ENCODE measurements at regions not wholly inside any gene's neighbourhood (a gene's known extent, or its start where the extent isn't known, plus 50 kb on each side); places are given as distances from the start of the nearest gene placed in this dataset.
A peak's percentile ranks its signal among the peaks of the same experiment; 100 is the strongest.

GRCh38 chr15:37165395-37165794 is 65.0 kb upstream of the MEIS2 start:
- no peak for DNase-seq (ENCODE audit: low spot score)

GRCh38 chr15:37166402-37166801 is 66.1 kb upstream of the MEIS2 start:
- DNase-seq (ENCODE audit: low spot score) = no peak

DNA sequence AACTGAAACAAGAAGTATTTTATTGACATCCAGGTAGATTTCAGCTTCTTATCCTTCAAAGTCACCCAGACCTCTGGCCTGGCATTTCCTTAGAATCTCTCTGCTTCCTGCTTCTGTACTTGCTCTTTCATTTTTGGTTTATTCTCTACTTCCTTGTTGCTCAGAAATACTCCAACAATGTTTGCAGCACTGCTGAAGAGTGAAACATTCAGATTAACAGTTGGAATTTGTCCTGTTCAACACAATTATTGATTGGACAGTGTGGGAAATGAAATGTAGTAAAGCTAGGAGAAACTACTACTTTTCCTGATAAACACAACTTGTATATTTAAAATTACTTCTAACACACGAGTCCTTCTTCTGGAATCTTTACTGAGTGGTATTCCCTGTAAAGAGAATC is 81.0 kb upstream of the MEIS2 start:
- DNase-seq (ENCODE audit: low spot score) = no peak

DNA sequence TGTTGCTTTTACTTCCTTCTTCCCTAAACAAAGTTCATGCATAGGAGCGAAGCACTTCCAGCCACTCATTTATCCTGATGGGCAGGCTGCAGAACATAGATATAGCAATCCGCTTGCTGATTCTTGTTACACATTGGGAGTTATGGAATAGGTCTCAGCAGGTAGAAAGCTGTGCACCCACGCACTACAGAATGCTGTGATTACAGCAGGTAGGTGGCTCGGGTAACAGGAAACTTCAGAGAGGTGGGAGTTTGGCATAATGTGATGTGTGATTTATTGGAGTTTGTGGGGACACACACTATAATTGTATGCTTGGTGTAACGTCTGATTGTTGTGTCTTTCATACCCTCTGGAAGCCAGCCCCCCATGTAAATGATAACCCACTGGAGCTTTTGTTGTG is 99.2 kb upstream of the MEIS2 start:
- DNase-seq (ENCODE audit: low spot score) = no peak

GRCh38 chr15:37203050-37203449 is 102.7 kb upstream of the MEIS2 start:
- DNase-seq (ENCODE audit: low spot score) = no peak

DNA sequence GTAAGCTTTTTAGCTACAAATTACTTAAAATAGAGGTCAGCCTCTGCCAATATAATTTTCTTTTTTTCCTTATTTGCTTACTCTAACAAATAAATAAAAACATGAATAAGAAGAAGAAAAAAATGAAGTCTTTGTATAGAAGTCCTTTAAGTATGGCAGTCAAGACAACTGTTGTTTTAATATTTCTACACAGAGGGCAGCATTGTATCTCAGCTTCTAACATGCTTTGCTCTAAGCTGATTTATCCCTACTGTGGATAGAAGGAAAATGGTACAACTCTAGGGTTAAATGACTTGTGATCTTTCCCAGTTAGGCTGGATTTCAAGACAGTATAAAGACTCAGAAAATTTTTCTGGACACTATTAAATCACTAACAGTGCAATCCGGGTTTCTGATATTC is 104.3 kb upstream of the MEIS2 start:
- DNase-seq (ENCODE audit: low spot score) = peak; percentile 5

DNA sequence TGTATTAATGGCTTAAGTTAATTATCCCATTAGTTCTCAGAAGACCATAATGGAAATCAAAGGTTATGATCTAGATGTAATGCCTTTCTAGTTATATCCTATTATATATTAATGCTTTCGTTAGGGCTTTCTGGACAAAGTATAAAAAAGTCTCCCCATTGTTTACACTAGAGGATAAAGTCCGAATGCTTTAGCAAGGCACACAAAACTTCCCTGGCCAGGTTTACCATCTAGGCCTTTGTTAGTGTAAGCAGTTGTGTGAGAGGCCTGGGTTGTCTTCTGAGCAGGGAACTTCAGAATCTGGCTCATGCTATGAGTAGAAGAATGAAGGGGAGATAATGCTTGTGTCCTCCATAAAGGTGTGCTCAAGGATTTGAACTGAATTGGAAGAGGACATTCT is 106.3 kb upstream of the MEIS2 start:
- no peak for DNase-seq (ENCODE audit: low spot score)

GRCh38 chr15:37208146-37209040 is 108.0 kb upstream of the MEIS2 start:
- DNase-seq (ENCODE audit: low spot score) = no peak

DNA sequence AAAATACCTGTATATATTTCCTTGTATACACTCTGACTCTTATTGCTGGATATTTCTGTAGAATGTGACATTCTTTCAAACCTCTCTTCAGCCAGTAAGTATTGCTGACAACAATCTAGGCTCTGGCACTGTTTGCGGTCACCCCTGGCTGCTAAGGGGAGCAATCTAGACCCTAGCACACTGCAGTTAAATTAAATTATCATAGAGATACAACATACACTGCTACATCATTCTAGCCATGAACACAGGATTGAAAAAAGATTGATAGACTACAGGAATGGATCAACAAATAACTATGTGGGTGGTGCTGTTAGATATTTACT is 108.7 kb upstream of the MEIS2 start:
- DNase-seq (ENCODE audit: low spot score) = no peak

GRCh38 chr15:37217567-37217966 is 117.2 kb upstream of the MEIS2 start:
- DNase-seq (ENCODE audit: low spot score) = no peak

- DNase-seq (ENCODE audit: low spot score) = no peak
Measured at GRCh38 chr15:37218351-37218916, 118.1 kb upstream of the MEIS2 start.

DNA sequence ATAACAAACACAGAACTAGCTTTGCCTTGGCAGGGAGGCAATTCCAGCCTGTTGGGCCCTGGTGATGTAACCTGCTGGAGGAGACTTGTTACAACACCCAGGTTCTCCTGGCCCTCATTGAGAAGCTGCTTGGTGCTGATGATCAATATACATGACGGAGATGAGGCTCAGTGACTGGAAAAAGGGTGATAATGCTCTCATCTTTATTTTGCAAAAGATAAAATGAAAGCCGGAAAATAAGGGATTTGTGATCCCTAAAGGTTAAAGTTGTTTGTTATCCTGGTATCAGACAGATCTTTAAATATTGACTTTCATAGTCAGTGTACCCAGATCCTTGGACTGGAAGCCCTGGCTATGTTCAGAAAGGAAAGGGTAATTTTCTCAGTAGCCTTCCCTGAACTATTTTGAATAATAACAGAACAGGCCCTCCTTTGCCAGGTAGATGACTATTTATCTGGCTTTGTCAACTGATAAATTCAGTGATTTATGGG is 118.9 kb upstream of the MEIS2 start:
- DNase-seq (ENCODE audit: low spot score) = no peak

DNA sequence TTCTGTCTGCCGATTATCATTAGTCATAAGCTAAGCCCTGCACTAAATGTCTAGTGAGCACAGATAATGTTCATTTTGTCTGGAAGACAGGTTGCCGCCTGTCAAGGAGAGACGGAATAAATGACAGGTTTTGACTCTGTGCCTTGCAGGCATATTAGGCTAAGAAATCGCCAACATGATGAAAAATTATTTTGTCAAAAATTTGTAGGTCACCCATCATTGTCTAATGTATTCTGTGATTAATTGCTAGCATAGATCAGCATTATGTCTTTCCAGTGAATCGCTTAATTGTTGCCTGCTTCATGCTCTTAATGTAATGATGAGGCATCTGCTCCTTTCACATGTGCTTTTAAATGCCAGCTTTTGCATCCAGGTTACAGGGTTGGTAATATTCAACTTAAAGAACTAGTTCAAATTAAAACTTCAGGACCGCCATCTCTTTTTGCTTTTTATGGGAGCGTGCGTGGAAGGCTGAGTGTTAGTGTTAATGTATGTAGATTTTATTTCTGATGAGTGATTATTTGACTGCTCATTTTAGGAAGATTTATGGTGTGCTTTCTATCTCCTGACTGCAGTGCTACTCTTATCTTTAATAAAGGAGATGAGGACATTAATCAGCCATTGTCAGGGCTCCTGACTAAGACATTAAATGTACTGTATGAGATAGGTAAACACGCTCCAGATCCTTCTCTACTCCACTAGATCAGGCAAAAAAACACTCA is 120.8 kb upstream of the MEIS2 start:
- no peak for DNase-seq (ENCODE audit: low spot score)

DNA sequence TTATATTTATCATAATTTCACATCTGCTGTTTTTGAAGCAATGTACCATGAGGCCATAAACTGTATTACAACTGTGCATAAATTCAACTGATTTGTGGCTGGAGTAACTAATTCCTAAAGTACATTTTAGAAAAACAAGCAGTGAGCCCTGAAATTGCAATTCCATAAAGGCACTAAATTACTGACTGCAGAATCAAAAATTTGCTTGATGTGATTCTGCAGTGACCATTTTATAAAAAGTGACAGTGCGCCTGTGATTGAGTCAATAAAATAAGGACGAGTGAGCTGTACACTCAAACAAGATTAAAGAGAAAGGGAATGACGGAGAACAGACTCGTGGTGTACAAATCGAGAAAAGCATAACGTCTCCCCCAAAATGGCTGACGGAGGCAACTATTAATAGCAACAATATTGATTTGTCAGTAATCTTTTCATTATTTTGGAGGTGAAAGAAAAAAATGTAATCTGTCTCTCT is 121.4 kb upstream of the MEIS2 start:
- DNase-seq (ENCODE audit: low spot score) = no peak

GRCh38 chr15:37223089-37223488 is 122.7 kb upstream of the MEIS2 start:
- DNase-seq (ENCODE audit: low spot score) = no peak

GRCh38 chr15:37229855-37230619 is 129.7 kb upstream of the MEIS2 start:
- no peak for DNase-seq (ENCODE audit: low spot score)

DNA sequence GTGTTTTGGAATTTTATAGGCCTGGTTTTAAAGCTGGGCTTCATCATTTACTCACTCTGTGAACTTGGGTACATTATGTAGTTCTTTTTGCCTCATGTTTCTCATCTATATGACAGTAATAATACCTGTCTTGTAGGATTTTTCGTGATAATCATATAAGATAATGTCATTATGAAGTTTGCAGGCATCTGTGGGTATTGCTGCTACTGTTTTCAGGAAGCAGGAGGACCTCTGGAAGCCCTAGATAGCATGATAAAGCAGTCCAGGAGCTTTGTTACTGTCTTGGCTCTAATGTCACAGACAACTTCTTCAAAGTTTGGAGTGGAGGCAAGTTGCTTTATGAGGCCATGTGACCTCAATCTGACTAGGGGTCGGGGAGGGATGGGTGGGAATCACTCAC is 145.0 kb upstream of the MEIS2 start:
- DNase-seq (ENCODE audit: low spot score) = no peak

GRCh38 chr15:37246065-37246464 is 145.7 kb upstream of the MEIS2 start:
- no peak for DNase-seq (ENCODE audit: low spot score)

DNA sequence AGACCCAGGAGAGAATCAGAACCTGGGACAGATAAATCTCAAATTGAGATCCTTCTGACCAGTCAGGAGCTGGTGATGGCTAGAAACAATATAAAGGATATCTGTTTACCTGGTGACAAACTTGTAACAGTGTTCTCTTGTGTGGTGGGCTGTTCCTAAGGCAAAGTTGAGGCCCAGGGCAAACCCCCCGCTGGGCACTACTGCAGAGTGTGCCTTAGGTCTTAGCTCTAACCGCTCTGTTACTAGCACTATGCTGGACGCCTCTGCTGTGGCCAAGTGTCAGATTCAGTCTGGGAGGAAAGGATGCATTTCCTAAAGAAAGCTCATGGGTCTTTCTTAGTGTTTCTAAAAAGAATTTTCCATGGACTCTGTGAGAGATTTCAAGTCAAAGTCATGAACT is 146.5 kb upstream of the MEIS2 start:
- DNase-seq (ENCODE audit: low spot score) = no peak

GRCh38 chr15:37249249-37249648 is 148.9 kb upstream of the MEIS2 start:
- DNase-seq (ENCODE audit: low spot score) = no peak

- DNase-seq (ENCODE audit: low spot score) = no peak
Measured at GRCh38 chr15:37252530-37252929, 152.2 kb upstream of the MEIS2 start.

DNA sequence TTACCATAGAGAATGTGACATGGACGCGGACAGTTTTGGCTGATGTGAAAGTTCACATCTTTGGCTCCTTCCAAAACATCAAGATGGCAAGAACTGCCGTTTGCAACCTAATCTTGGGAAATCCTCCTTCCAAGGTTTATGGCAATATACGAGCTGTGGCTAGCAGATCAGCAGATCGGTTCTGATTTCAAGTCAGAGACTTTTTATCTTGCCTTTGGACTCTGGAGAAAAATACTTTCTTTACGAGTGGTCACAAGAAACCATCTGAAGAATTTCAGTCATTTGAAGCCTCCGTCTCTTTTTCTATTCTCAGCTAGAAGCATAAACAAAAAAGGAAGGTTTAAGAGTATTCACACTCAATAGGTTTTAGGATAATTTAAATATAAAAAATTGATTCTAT is 153.5 kb upstream of the MEIS2 start:
- no peak for DNase-seq (ENCODE audit: low spot score)
